ENCODE measurements at regions not wholly inside any gene's neighbourhood (a gene's known extent, or its start where the extent isn't known, plus 50 kb on each side); places are given as distances from the start of the nearest gene placed in this dataset.

- H3K27ac ChIP-seq = no peak overlapping the region
- TF ChIP-seq CTCF (conservative IDR thresholded peaks at IDR 0.05) = no peak
Measured at GRCh38 chr2:33723329-33723728, 124.2 kb upstream of the FAM98A start.

DNA sequence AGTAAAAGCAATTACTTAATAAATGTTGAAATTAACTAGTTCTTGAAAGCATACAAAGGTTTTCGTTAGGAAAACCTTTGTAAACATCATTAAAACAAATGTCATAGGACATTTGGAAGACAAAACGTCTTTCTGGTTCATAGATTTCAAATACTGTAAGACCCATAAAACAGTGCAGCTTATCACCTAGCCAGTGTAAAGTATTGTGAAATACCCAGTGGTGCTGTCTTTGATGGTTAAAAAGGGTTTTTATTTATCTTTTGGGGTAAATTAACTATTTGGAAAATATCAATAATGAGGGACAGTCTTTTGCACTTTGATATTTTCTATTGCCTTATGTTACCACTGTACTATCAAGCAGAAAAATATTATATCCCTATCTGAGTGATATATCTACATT lies 120.0 kb upstream of the FAM98A start:
- TF ChIP-seq CTCF (conservative IDR thresholded peaks at IDR 0.05) = no peak
- H3K27ac ChIP-seq = peak overlapping the region; percentile 37; the same call in 1 of the 2 replicates

GRCh38 chr2:33712674-33713073 lies 113.6 kb upstream of the FAM98A start:
- no peak for TF ChIP-seq CTCF (conservative IDR thresholded peaks at IDR 0.05)

DNA sequence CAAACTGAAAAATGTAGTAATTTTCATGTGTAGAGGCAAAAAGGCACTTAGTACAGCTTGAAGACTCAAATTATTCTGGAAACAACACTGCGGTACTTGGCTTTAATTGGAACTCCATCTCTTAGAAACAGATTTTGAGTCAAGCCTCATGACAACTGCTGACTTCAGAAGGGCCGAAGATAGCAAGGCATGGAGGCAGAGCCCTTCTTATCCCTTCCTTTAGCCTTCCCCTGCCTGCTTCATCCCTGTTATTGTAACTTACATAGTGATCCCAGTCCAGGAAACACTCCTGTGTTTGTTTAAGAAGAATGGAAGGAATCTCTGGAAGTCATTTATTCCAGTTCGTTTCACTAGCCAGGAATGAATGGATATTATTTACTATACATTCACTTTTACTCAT lies 110.9 kb upstream of the FAM98A start:
- TF ChIP-seq CTCF (conservative IDR thresholded peaks at IDR 0.05) = no peak
- no peak overlapping the region for H3K27ac ChIP-seq

More at GRCh38 chr2:33712674-33713073, 113.6 kb upstream of the FAM98A start:
- no peak overlapping the region for H3K27ac ChIP-seq

DNA sequence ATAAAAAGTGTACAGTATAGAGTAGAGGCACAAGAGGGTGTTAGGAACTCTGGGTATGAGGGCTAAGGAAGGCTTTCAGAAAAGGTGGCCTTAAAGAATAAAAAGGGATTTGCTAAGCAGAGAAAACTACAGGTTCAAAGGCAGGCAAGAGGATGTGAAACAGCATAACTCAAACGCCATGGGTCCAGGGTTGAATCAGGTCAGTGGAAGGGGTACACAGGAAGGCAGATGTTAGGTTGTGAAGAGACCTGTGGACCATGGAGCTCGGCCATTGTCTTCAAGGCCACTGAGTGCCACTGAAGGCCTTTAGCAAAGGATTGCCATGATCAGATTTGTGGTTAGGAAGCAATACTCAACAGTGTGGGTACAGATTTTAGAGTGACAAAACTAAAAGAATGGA lies 108.2 kb upstream of the FAM98A start:
- H3K27ac ChIP-seq = no peak overlapping the region

DNA sequence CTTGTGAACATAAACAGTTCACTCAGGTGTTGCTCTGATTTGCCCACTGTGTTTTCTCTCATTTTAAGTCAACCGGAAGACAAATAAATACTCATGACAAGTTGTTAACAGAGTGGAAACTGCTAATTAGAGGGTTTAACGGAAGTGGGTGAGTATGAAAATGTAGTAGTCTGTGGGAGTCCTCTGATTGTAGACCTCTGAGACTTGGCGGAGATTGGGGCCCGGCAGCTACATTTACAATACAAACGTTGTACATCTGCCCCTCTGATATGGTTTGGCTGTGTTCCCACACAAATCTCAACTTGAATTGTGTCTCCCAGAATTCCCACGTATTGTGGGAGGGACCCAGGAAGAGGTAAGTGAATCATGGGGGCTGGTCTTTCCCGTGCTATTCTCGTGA lies 107.3 kb upstream of the FAM98A start:
- TF ChIP-seq CTCF (conservative IDR thresholded peaks at IDR 0.05) = no peak
- H3K27ac ChIP-seq = no peak overlapping the region

More for the DNA sequence above, 108.2 kb upstream of the FAM98A start:
- no peak for TF ChIP-seq CTCF (conservative IDR thresholded peaks at IDR 0.05)

GRCh38 chr2:33704406-33704855 lies 105.3 kb upstream of the FAM98A start:
- H3K27ac ChIP-seq = no peak overlapping the region
- TF ChIP-seq CTCF (conservative IDR thresholded peaks at IDR 0.05) = no peak

Measured in VCaP (cell line).